Keratinocyte (primary cell): ENCODE measurements at regions not wholly inside any gene's neighbourhood (a gene's known extent, or its start where the extent isn't known, plus 50 kb on each side); places are given as distances from the start of the nearest gene placed in this dataset.

ENCODE experiments used
- DNase-seq: peaks from one replicate; pipeline ENCODE4 v3.0.0-alpha.2; 2011; ENCODE audit warnings: low read depth, missing footprints, low spot score
- FAIRE-seq: peaks from 2 replicates; lab custom pipeline; 2011; peaks lifted over from hg19 to GRCh38; lab: Jason Lieb, UNC
- H2AFZ ChIP-seq: 2 replicates; pipeline ENCODE4 v1.6.0; 2012; ENCODE audit warnings: low read length, control low read depth, inconsistent platforms; ENCODE audit not compliant: control insufficient read depth
- H3K27ac ChIP-seq: 2 replicates; pipeline ENCODE4 v1.5.1; 2011; ENCODE audit warnings: low read length; ENCODE audit not compliant: control insufficient read depth, insufficient read depth
- H3K27me3 ChIP-seq: 3 replicates; pipeline ENCODE4 v1.6.0; 2011; ENCODE audit warnings: low read length; ENCODE audit not compliant: control insufficient read depth, insufficient read depth; ENCODE audit errors: extremely low read depth
- H3K36me3 ChIP-seq, 2 experiments: 2 replicates in 1 of 2; 3 replicates in 1 of 2; pipeline ENCODE4 v1.5.1; 2011; ENCODE audit warnings: low read length in 2 of 2, mild to moderate bottlenecking in 1 of 2; ENCODE audit not compliant: control insufficient read depth in 2 of 2, insufficient read depth in 2 of 2; ENCODE audit errors: extremely low read depth in 1 of 2
- H3K4me1 ChIP-seq: 3 replicates; pipeline ENCODE4 v1.5.1; 2011; ENCODE audit warnings: low read length; ENCODE audit not compliant: control insufficient read depth, insufficient read depth; ENCODE audit errors: extremely low read depth
- H3K4me2 ChIP-seq: 3 replicates; pipeline ENCODE4 v1.6.0; 2011; ENCODE audit warnings: low read depth, low read length; ENCODE audit not compliant: control insufficient read depth, insufficient read depth; ENCODE audit errors: extremely low read depth
- H3K4me3 ChIP-seq, 3 experiments: fragments of 200-600 bp in 1 of 3; sonication (generic) in 1 of 3; 2 replicates in 2 of 3; 3 replicates in 1 of 3; pipeline ENCODE4 v1.5.1; 2011 to 2016; ENCODE audit warnings: low read length in 3 of 3, mild to moderate bottlenecking in 3 of 3, control low read depth in 2 of 3, inconsistent platforms in 1 of 3, low read depth in 1 of 3, mixed read lengths in 1 of 3, mixed run types in 1 of 3, moderate library complexity in 1 of 3; ENCODE audit not compliant: control insufficient read depth in 2 of 3, insufficient read depth in 2 of 3; ENCODE audit errors: extremely low read depth in 1 of 3
- H3K79me2 ChIP-seq: 2 replicates; pipeline ENCODE4 v1.6.0; 2012; ENCODE audit warnings: low read length; ENCODE audit not compliant: control insufficient read depth, insufficient read depth
- H3K9ac ChIP-seq: 3 replicates; pipeline ENCODE4 v1.6.0; 2011; ENCODE audit warnings: low read length; ENCODE audit not compliant: control insufficient read depth, insufficient read depth; ENCODE audit errors: extremely low read depth
- H3K9me1 ChIP-seq: 3 replicates; pipeline ENCODE4 v1.6.0; 2011; ENCODE audit warnings: low read length; ENCODE audit not compliant: control insufficient read depth, insufficient read depth; ENCODE audit errors: extremely low read depth
- H3K9me3 ChIP-seq: 2 replicates; pipeline ENCODE4 v1.5.1; 2012; ENCODE audit warnings: low read depth, low read length; ENCODE audit not compliant: control insufficient read depth
- H4K20me1 ChIP-seq: 3 replicates; pipeline ENCODE4 v1.6.0; 2011; ENCODE audit warnings: low read length; ENCODE audit not compliant: control insufficient read depth, insufficient read depth; ENCODE audit errors: extremely low read depth
- CTCF ChIP-seq, 3 experiments: IDR thresholded peaks in 1 of 3; conservative IDR thresholded peaks in 1 of 3; optimal IDR thresholded peaks in 1 of 3; 2 replicates in 2 of 3; 3 replicates in 1 of 3; pipeline versions ENCODE3 to v1.5.1; 2011; ENCODE audit warnings: low read length in 3 of 3, mild to moderate bottlenecking in 3 of 3, moderate library complexity in 2 of 3, control low read depth in 1 of 3, inconsistent platforms in 1 of 3; ENCODE audit not compliant: insufficient read depth in 2 of 3; ENCODE audit errors: extremely low read depth in 1 of 3
- EZH2 ChIP-seq: IDR thresholded peaks from one replicate; pipeline ENCODE4 v1.6.1; 2012; ENCODE audit warnings: inconsistent platforms, mild to moderate bottlenecking, low read length, moderate library complexity
- dilution Hi-C: fragments of 300-500 bp; cut with MboI; formaldehyde crosslinking; loops from one replicate; pipeline ENCODE4 v1.7.0; 2020; ENCODE audit warnings: low sequenced_read_pairs; ENCODE audit not compliant: extremely low pct_ligation_motif_present

GRCh38 chr18:46291149-46291548 lies 187.0 kb downstream of the HAUS1 start:
- Histone ChIP-seq H3K9ac (no peak overlapping the region), H3K4me1 (peaks cover 7% of the 10 kb centered on the region), H3K36me3 (no peaks in the 10 kb centered on the region), H2AFZ (no peak overlapping the region), H3K4me3 (no peak overlapping the region), H3K27me3 (no peaks in the 10 kb centered on the region), H3K9me1 (no peaks in the 10 kb centered on the region), H3K4me2 (no peak overlapping the region), H3K27ac (no peak overlapping the region), H3K9me3 (no peaks in the 10 kb centered on the region), H4K20me1 (no peaks in the 10 kb centered on the region), H3K79me2 (no peaks in the 10 kb centered on the region)
- TF ChIP-seq EZH2 (no peak), CTCF (optimal IDR thresholded peaks at IDR 0.05 in 1 of 3, IDR thresholded peaks at IDR 0.05 in 1 of 3, conservative IDR thresholded peaks at IDR 0.05 in 1 of 3; ENCODE audit: extremely low read depth in 1 of 3, insufficient read depth in 2 of 3, low read length in 3 of 3) (no peak)
- FAIRE-seq (no peak), DNase-seq (no peak)
- dilution Hi-C loops = no loop called here

DNA sequence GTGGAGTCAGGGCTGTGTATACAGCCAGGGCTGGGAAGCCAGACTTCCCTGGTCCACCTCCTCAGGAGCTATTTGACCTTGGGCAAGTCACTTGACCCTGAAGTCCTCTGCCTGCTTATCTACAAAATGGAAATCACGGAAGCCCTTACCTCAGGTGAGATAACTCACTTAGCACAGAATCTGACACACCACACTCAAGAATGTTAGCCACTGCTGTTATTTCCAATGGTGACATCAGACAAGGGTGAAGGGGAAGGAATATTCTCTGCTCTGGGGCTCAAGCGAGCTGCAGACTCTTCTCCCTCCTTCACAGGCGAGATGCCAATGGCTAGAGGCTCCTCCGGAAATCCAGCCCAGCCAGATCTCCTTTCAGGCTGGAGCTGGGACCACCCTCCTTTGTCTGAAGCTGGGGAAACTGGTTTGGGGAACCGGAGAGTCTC lies 189.6 kb downstream of the HAUS1 start:
- DNase-seq (no peak), FAIRE-seq (peak; percentile 26)
- H3K36me3 ChIP-seq = no peaks in the 10 kb centered on the region
- peak overlapping the region; percentile 9 for H3K4me2 ChIP-seq
- H3K4me3 ChIP-seq = no peak overlapping the region
- H3K4me1 ChIP-seq = peaks cover 7% of the 10 kb centered on the region
- dilution Hi-C loops = no loop called here
- H2AFZ ChIP-seq = no peak overlapping the region
- no peak overlapping the region for H3K9ac ChIP-seq
- no peak for TF ChIP-seq EZH2
- TF ChIP-seq CTCF (optimal IDR thresholded peaks at IDR 0.05 in 1 of 3, IDR thresholded peaks at IDR 0.05 in 1 of 3, conservative IDR thresholded peaks at IDR 0.05 in 1 of 3; ENCODE audit: extremely low read depth in 1 of 3, insufficient read depth in 2 of 3, low read length in 3 of 3) = no peak
- no peak overlapping the region for H3K27ac ChIP-seq
- H4K20me1 ChIP-seq = no peaks in the 10 kb centered on the region
- H3K9me1 ChIP-seq = no peaks in the 10 kb centered on the region
- H3K9me3 ChIP-seq = no peaks in the 10 kb centered on the region
- no peaks in the 10 kb centered on the region for H3K27me3 ChIP-seq
- no peaks in the 10 kb centered on the region for H3K79me2 ChIP-seq
